Adrenal gland (tissue), 5 donors: ENCODE measurements at regions not wholly inside any gene's neighbourhood (a gene's known extent, or its start where the extent isn't known, plus 50 kb on each side); places are given as distances from the start of the nearest gene placed in this dataset.

Source experiments
- POLR2A ChIP-seq, 2 donors: fragments of 450-650 bp; IDR thresholded peaks; one replicate each; pipeline ENCODE4 v1.6.1; 2017; ENCODE audit warnings: antibody characterized with exemption in 2 of 2, mild to moderate bottlenecking in 2 of 2, moderate library complexity in 1 of 2
- TF ChIP-seq, protein P1 (sequence below), 6 experiments: fragments of 450-650 bp in 4 of 6; fragments of 200-600 bp in 2 of 6; sonication (generic) in 1 of 6; IDR thresholded peaks; 1 replicate in 5 of 6; 2 replicates in 1 of 6; pipeline versions ENCODE4 v1.5.1 to v1.8.0; 2016 to 2021; ENCODE audit warnings: antibody characterized with exemption in 6 of 6, mild to moderate bottlenecking in 2 of 6, moderate library complexity in 1 of 6
- donor health status: DM: no; HTN: no; CAD: no.

DNA sequence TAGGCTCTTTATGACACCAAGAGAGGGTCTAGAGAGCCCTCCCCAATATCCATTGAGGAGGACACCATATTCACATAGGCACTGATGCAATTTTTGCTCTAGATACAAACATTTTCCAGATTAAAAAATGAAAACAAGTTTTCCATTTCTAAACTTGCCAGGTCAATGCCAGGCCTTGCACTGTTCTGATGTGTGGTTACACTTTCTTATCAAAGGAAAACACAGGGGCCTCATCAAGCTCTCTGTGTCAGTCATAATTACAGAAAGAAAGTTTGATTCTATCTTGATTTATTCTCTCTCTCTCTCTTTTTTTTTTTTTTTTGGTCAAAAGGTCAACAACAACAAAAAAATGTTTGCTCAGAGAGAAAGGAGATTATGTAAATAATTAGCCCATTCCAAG lies 80.2 kb upstream of the ACSL4 start:
- TF ChIP-seq, protein P1, sequence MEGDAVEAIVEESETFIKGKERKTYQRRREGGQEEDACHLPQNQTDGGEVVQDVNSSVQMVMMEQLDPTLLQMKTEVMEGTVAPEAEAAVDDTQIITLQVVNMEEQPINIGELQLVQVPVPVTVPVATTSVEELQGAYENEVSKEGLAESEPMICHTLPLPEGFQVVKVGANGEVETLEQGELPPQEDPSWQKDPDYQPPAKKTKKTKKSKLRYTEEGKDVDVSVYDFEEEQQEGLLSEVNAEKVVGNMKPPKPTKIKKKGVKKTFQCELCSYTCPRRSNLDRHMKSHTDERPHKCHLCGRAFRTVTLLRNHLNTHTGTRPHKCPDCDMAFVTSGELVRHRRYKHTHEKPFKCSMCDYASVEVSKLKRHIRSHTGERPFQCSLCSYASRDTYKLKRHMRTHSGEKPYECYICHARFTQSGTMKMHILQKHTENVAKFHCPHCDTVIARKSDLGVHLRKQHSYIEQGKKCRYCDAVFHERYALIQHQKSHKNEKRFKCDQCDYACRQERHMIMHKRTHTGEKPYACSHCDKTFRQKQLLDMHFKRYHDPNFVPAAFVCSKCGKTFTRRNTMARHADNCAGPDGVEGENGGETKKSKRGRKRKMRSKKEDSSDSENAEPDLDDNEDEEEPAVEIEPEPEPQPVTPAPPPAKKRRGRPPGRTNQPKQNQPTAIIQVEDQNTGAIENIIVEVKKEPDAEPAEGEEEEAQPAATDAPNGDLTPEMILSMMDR (IDR thresholded peaks at IDR 0.05) = no peak
- no peak for TF ChIP-seq POLR2A (IDR thresholded peaks at IDR 0.05)
